ENCODE measurements at regions not wholly inside any gene's neighbourhood (a gene's known extent, or its start where the extent isn't known, plus 50 kb on each side); places are given as distances from the start of the nearest gene placed in this dataset.

GRCh38 chr12:74817499-74817898, 279.9 kb downstream of the ATXN7L3B start:
- Mint-ChIP-seq H3K36me3 (ENCODE audit: low read depth) (no peaks in the 10 kb centered on the region), H3K4me3 (no peak overlapping the region), H3K27ac (no peak overlapping the region), H3K4me1 (ENCODE audit: low read depth) (no peaks in the 10 kb centered on the region), H3K27me3 (no peaks in the 10 kb centered on the region), H3K9me3 (peaks cover 2% of the 10 kb centered on the region)
- POLR2A ChIA-PET = no interaction called here
- DNase-seq = no peak
- no peaks in the 10 kb centered on the region for H3K4me1 ChIP-seq (ENCODE audit: insufficient read depth, low read length)
- intact Hi-C loops (cut with DNase I, micrococcal nuclease) = no loop called here
- H3K9me3 ChIP-seq (ENCODE audit: control insufficient read depth in 1 of 2, insufficient read depth in 1 of 2, low read length in 2 of 2) = peaks cover 0 to 12% of the 10 kb centered on the region in 2 experiments
- ATAC-seq (ENCODE audit: poor library complexity) = no peak
- CTCF ChIA-PET = no interaction called here
- H3K4me3 ChIP-seq (ENCODE audit: low read length) = no peak overlapping the region
- H3K36me3 ChIP-seq (ENCODE audit: insufficient read depth, low read length) = no peaks in the 10 kb centered on the region
- no peak overlapping the region for H3K27ac ChIP-seq (ENCODE audit: low read depth in 1 of 2, low read length in 2 of 2)
- TF ChIP-seq CTCF (IDR thresholded peaks at IDR 0.05) = no peak
- H3K27me3 ChIP-seq (ENCODE audit: control insufficient read depth in 1 of 2, insufficient read depth in 2 of 2, low read length in 2 of 2) = no peaks in the 10 kb centered on the region

- ChIA-PET POLR2A (no interaction called here), CTCF (no interaction called here)
- Mint-ChIP-seq H3K27ac (no peak overlapping the region), H3K27me3 (no peaks in the 10 kb centered on the region), H3K9me3 (peaks cover 2% of the 10 kb centered on the region), H3K4me1 (ENCODE audit: low read depth) (no peaks in the 10 kb centered on the region), H3K4me3 (no peak overlapping the region), H3K36me3 (ENCODE audit: low read depth) (no peaks in the 10 kb centered on the region)
- Histone ChIP-seq H3K9me3 (ENCODE audit: control insufficient read depth in 1 of 2, insufficient read depth in 1 of 2, low read length in 2 of 2) (peaks cover 0 to 12% of the 10 kb centered on the region in 2 experiments), H3K36me3 (ENCODE audit: insufficient read depth, low read length) (no peaks in the 10 kb centered on the region), H3K4me1 (ENCODE audit: insufficient read depth, low read length) (no peaks in the 10 kb centered on the region), H3K27ac (ENCODE audit: low read depth in 1 of 2, low read length in 2 of 2) (no peak overlapping the region), H3K27me3 (ENCODE audit: control insufficient read depth in 1 of 2, insufficient read depth in 2 of 2, low read length in 2 of 2) (no peaks in the 10 kb centered on the region), H3K4me3 (ENCODE audit: low read length) (no peak overlapping the region)
- DNase-seq (no peak), ATAC-seq (ENCODE audit: poor library complexity) (no peak)
- no peak for TF ChIP-seq CTCF (IDR thresholded peaks at IDR 0.05)
- intact Hi-C loops (cut with DNase I, micrococcal nuclease) = no loop called here
Observed at GRCh38 chr12:74818412-74818811, 280.8 kb downstream of the ATXN7L3B start.

GRCh38 chr12:74820324-74820723, 282.7 kb downstream of the ATXN7L3B start:
- no peak for ATAC-seq (ENCODE audit: poor library complexity)

More at GRCh38 chr12:74820324-74820723, 282.7 kb downstream of the ATXN7L3B start:
- DNase-seq = no peak
- POLR2A ChIA-PET = no interaction called here
- CTCF ChIA-PET = no interaction called here
- Histone ChIP-seq H3K4me1 (ENCODE audit: insufficient read depth, low read length) (no peaks in the 10 kb centered on the region), H3K27me3 (ENCODE audit: control insufficient read depth in 1 of 2, insufficient read depth in 2 of 2, low read length in 2 of 2) (no peaks in the 10 kb centered on the region), H3K27ac (ENCODE audit: low read depth in 1 of 2, low read length in 2 of 2) (no peak overlapping the region), H3K36me3 (ENCODE audit: insufficient read depth, low read length) (no peaks in the 10 kb centered on the region), H3K4me3 (ENCODE audit: low read length) (no peak overlapping the region), H3K9me3 (ENCODE audit: control insufficient read depth in 1 of 2, insufficient read depth in 1 of 2, low read length in 2 of 2) (peaks cover 4 to 12% of the 10 kb centered on the region in 2 experiments)
- Mint-ChIP-seq H3K27ac (no peak overlapping the region), H3K27me3 (no peaks in the 10 kb centered on the region), H3K36me3 (ENCODE audit: low read depth) (no peaks in the 10 kb centered on the region), H3K4me3 (no peak overlapping the region), H3K9me3 (peaks cover 2% of the 10 kb centered on the region), H3K4me1 (ENCODE audit: low read depth) (no peaks in the 10 kb centered on the region)
- intact Hi-C loops (cut with DNase I, micrococcal nuclease) = no loop called here
- no peak for TF ChIP-seq CTCF (IDR thresholded peaks at IDR 0.05)
